ENCODE measurements at regions not wholly inside any gene's neighbourhood (a gene's known extent, or its start where the extent isn't known, plus 50 kb on each side); places are given as distances from the start of the nearest gene placed in this dataset.

- Mint-ChIP-seq H3K4me3 (ENCODE audit: unreplicated experiment) (no peak overlapping the region), H3K9me3 (ENCODE audit: low read depth) (peaks cover 13% of the 10 kb centered on the region), H3K27me3 (ENCODE audit: low read depth) (no peaks in the 10 kb centered on the region), H3K27ac (ENCODE audit: unreplicated experiment) (no peak overlapping the region), H3K36me3 (ENCODE audit: low read depth) (no peaks in the 10 kb centered on the region), H3K4me1 (ENCODE audit: low read depth) (no peaks in the 10 kb centered on the region)
- TF ChIP-seq CTCF (IDR thresholded peaks at IDR 0.05): peak; percentile 69
- no peak for DNase-seq (ENCODE audit: low spot score)
Measured at GRCh38 chr13:22256111-22256639, 585.3 kb downstream of the FGF9 start.

- H3K27ac Mint-ChIP-seq (ENCODE audit: unreplicated experiment): no peak overlapping the region
- no peak overlapping the region for H3K4me3 Mint-ChIP-seq (ENCODE audit: unreplicated experiment)
- no peak for DNase-seq (ENCODE audit: low spot score)
- no peaks in the 10 kb centered on the region for H3K27me3 Mint-ChIP-seq (ENCODE audit: low read depth)
- no peaks in the 10 kb centered on the region for H3K36me3 Mint-ChIP-seq (ENCODE audit: low read depth)
- no peak for TF ChIP-seq CTCF (IDR thresholded peaks at IDR 0.05)
- H3K9me3 Mint-ChIP-seq (ENCODE audit: low read depth): peaks cover 16% of the 10 kb centered on the region
- H3K4me1 Mint-ChIP-seq (ENCODE audit: low read depth): peaks cover 7% of the 10 kb centered on the region
Measured at GRCh38 chr13:22262001-22262885, 591.4 kb downstream of the FGF9 start.

GRCh38 chr13:22263185-22263584, 592.3 kb downstream of the FGF9 start:
- peaks cover 7% of the 10 kb centered on the region for H3K4me1 Mint-ChIP-seq (ENCODE audit: low read depth)
- no peak overlapping the region for H3K27ac Mint-ChIP-seq (ENCODE audit: unreplicated experiment)
- no peaks in the 10 kb centered on the region for H3K27me3 Mint-ChIP-seq (ENCODE audit: low read depth)
- TF ChIP-seq CTCF (IDR thresholded peaks at IDR 0.05): no peak
- H3K4me3 Mint-ChIP-seq (ENCODE audit: unreplicated experiment): no peak overlapping the region
- DNase-seq (ENCODE audit: low spot score): no peak
- H3K36me3 Mint-ChIP-seq (ENCODE audit: low read depth): no peaks in the 10 kb centered on the region
- H3K9me3 Mint-ChIP-seq (ENCODE audit: low read depth): peaks cover 8% of the 10 kb centered on the region

- Mint-ChIP-seq H3K9me3 (ENCODE audit: low read depth) (peaks cover 8% of the 10 kb centered on the region), H3K27ac (ENCODE audit: unreplicated experiment) (no peak overlapping the region), H3K4me3 (ENCODE audit: unreplicated experiment) (no peak overlapping the region), H3K27me3 (ENCODE audit: low read depth) (no peaks in the 10 kb centered on the region), H3K4me1 (ENCODE audit: low read depth) (peaks cover 7% of the 10 kb centered on the region), H3K36me3 (ENCODE audit: low read depth) (no peaks in the 10 kb centered on the region)
- DNase-seq (ENCODE audit: low spot score): no peak
- no peak for TF ChIP-seq CTCF (IDR thresholded peaks at IDR 0.05)
Measured at GRCh38 chr13:22265563-22265962, 594.7 kb downstream of the FGF9 start.

- TF ChIP-seq CTCF (IDR thresholded peaks at IDR 0.05): no peak
- Mint-ChIP-seq H3K36me3 (ENCODE audit: low read depth) (no peaks in the 10 kb centered on the region), H3K4me1 (ENCODE audit: low read depth) (no peaks in the 10 kb centered on the region), H3K9me3 (ENCODE audit: low read depth) (peaks cover 8% of the 10 kb centered on the region), H3K27me3 (ENCODE audit: low read depth) (no peaks in the 10 kb centered on the region), H3K27ac (ENCODE audit: unreplicated experiment) (no peak overlapping the region), H3K4me3 (ENCODE audit: unreplicated experiment) (no peak overlapping the region)
- DNase-seq (ENCODE audit: low spot score): no peak
Measured at GRCh38 chr13:22270881-22271280, 600.0 kb downstream of the FGF9 start.
